GM23248 (cell line): ENCODE measurements at regions not wholly inside any gene's neighbourhood (a gene's known extent, or its start where the extent isn't known, plus 50 kb on each side); places are given as distances from the start of the nearest gene placed in this dataset.

Experiments
- EZH2 ChIP-seq: fragments of 200-600 bp; sonication (generic); IDR thresholded peaks from 2 replicates; pipeline ENCODE4 v1.6.1; 2018; ENCODE audit warnings: antibody characterized with exemption, mild to moderate bottlenecking; ENCODE audit not compliant: insufficient read depth, poor library complexity, severe bottlenecking
- EZH2phosphoT487 ChIP-seq: fragments of 200-600 bp; sonication (generic); IDR thresholded peaks from 2 replicates; pipeline ENCODE4 v1.6.1; 2018; ENCODE audit warnings: antibody characterized with exemption, moderate library complexity, mild to moderate bottlenecking, low read depth; ENCODE audit not compliant: insufficient read depth

DNA sequence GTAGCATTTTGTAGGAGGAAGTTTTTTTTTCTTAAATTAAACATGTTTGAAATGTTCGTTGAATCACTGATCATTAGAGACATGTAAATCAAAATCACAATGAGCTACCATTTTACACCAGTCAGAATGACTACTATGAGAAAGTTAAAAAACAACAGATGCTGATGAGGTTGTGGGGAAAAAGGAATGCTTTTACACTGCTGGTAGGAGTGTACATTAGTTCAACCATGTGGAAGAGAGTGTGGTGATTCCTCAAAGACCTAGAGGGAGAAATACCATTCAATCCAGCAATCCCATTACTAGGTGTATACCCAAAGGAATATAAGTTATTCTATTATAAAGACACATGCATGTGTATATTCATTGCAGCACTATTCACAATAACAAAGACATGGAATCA is 122.0 kb upstream of the ARGLU1 start:
- TF ChIP-seq EZH2 (no peak), EZH2phosphoT487 (no peak)
